Mononuclear cell (primary cell): ENCODE measurements at regions not wholly inside any gene's neighbourhood (a gene's known extent, or its start where the extent isn't known, plus 50 kb on each side); places are given as distances from the start of the nearest gene placed in this dataset.

Experiments used
- H3K27me3 ChIP-seq: 2 replicates; pipeline ENCODE4 v1.6.0; 2011; ENCODE audit warnings: low read length, control low read depth; ENCODE audit not compliant: insufficient read depth
- H3K4me1 ChIP-seq: 2 replicates; pipeline ENCODE4 v1.5.1; 2011; ENCODE audit warnings: mild to moderate bottlenecking, low read length, control low read depth; ENCODE audit not compliant: insufficient read depth
- H3K4me3 ChIP-seq: 2 replicates; pipeline ENCODE4 v1.5.1; 2011; ENCODE audit warnings: mild to moderate bottlenecking, low read length, moderate library complexity
- H3K9me3 ChIP-seq: 2 replicates; pipeline ENCODE4 v1.5.1; 2011; ENCODE audit warnings: low read depth, mild to moderate bottlenecking, control low read depth, low read length

GRCh38 chr3:187896646-187897045 lies 151.4 kb upstream of the BCL6 start:
- Histone ChIP-seq H3K9me3 (no peaks in the 10 kb centered on the region), H3K4me1 (no peaks in the 10 kb centered on the region), H3K4me3 (no peak overlapping the region), H3K27me3 (no peaks in the 10 kb centered on the region)

- Histone ChIP-seq H3K27me3 (no peaks in the 10 kb centered on the region), H3K9me3 (no peaks in the 10 kb centered on the region), H3K4me1 (no peaks in the 10 kb centered on the region), H3K4me3 (no peak overlapping the region)
Observed at GRCh38 chr3:187899246-187899645, 154.0 kb upstream of the BCL6 start.

- Histone ChIP-seq H3K9me3 (no peaks in the 10 kb centered on the region), H3K4me1 (no peaks in the 10 kb centered on the region), H3K4me3 (no peak overlapping the region), H3K27me3 (no peaks in the 10 kb centered on the region)
Observed at GRCh38 chr3:187900993-187901755, 155.9 kb upstream of the BCL6 start.

- Histone ChIP-seq H3K27me3 (no peaks in the 10 kb centered on the region), H3K4me1 (no peaks in the 10 kb centered on the region), H3K4me3 (no peak overlapping the region), H3K9me3 (no peaks in the 10 kb centered on the region)
Observed at GRCh38 chr3:187902041-187902471, 156.8 kb upstream of the BCL6 start.

GRCh38 chr3:187902936-187903335 lies 157.7 kb upstream of the BCL6 start:
- no peaks in the 10 kb centered on the region for H3K4me1 ChIP-seq
- H3K4me3 ChIP-seq, result no peak overlapping the region
- H3K9me3 ChIP-seq, result no peaks in the 10 kb centered on the region
- H3K27me3 ChIP-seq, result no peaks in the 10 kb centered on the region

- no peaks in the 10 kb centered on the region for H3K27me3 ChIP-seq
- H3K4me1 ChIP-seq, result no peaks in the 10 kb centered on the region
- H3K4me3 ChIP-seq, result no peak overlapping the region
- H3K9me3 ChIP-seq, result no peaks in the 10 kb centered on the region
Observed at GRCh38 chr3:187903697-187904096, 158.4 kb upstream of the BCL6 start.

GRCh38 chr3:187906416-187906815 lies 161.1 kb upstream of the BCL6 start:
- no peaks in the 10 kb centered on the region for H3K27me3 ChIP-seq
- H3K4me3 ChIP-seq, result no peak overlapping the region
- no peaks in the 10 kb centered on the region for H3K9me3 ChIP-seq
- no peaks in the 10 kb centered on the region for H3K4me1 ChIP-seq

- no peak overlapping the region for H3K4me3 ChIP-seq
- H3K27me3 ChIP-seq, result no peaks in the 10 kb centered on the region
- no peaks in the 10 kb centered on the region for H3K9me3 ChIP-seq
- H3K4me1 ChIP-seq, result no peaks in the 10 kb centered on the region
Observed at GRCh38 chr3:187906920-187907319, 161.7 kb upstream of the BCL6 start.

GRCh38 chr3:187909866-187910265 lies 164.6 kb upstream of the BCL6 start:
- Histone ChIP-seq H3K4me1 (peaks cover 9% of the 10 kb centered on the region), H3K9me3 (no peaks in the 10 kb centered on the region), H3K27me3 (no peaks in the 10 kb centered on the region), H3K4me3 (no peak overlapping the region)

- H3K27me3 ChIP-seq, result no peaks in the 10 kb centered on the region
- no peak overlapping the region for H3K4me3 ChIP-seq
- H3K9me3 ChIP-seq, result no peaks in the 10 kb centered on the region
- peaks cover 30% of the 10 kb centered on the region for H3K4me1 ChIP-seq
Observed at GRCh38 chr3:187912007-187912406, 166.7 kb upstream of the BCL6 start.

- H3K4me1 ChIP-seq, result peaks cover 45% of the 10 kb centered on the region
- H3K4me3 ChIP-seq, result no peak overlapping the region
- H3K9me3 ChIP-seq, result no peaks in the 10 kb centered on the region
- H3K27me3 ChIP-seq, result no peaks in the 10 kb centered on the region
Observed at GRCh38 chr3:187913617-187914033, 168.4 kb upstream of the BCL6 start.

GRCh38 chr3:187914231-187914630 lies 169.0 kb upstream of the BCL6 start:
- H3K9me3 ChIP-seq, result no peaks in the 10 kb centered on the region
- no peak overlapping the region for H3K4me3 ChIP-seq
- no peaks in the 10 kb centered on the region for H3K27me3 ChIP-seq
- peaks cover 51% of the 10 kb centered on the region for H3K4me1 ChIP-seq

- Histone ChIP-seq H3K9me3 (no peaks in the 10 kb centered on the region), H3K4me3 (no peak overlapping the region), H3K27me3 (no peaks in the 10 kb centered on the region), H3K4me1 (peaks cover 69% of the 10 kb centered on the region)
Observed at GRCh38 chr3:187916072-187916471, 170.8 kb upstream of the BCL6 start.

- no peak overlapping the region for H3K4me3 ChIP-seq
- no peaks in the 10 kb centered on the region for H3K27me3 ChIP-seq
Observed at GRCh38 chr3:187918081-187918644, 172.9 kb upstream of the BCL6 start.

GRCh38 chr3:187919048-187919447 lies 173.8 kb upstream of the BCL6 start:
- H3K9me3 ChIP-seq, result no peaks in the 10 kb centered on the region
- no peaks in the 10 kb centered on the region for H3K27me3 ChIP-seq
- H3K4me1 ChIP-seq, result peaks cover 71% of the 10 kb centered on the region
- no peak overlapping the region for H3K4me3 ChIP-seq

More at GRCh38 chr3:187918081-187918644, 172.9 kb upstream of the BCL6 start:
- no peaks in the 10 kb centered on the region for H3K9me3 ChIP-seq
- H3K4me1 ChIP-seq, result peaks cover 72% of the 10 kb centered on the region

- Histone ChIP-seq H3K4me3 (no peak overlapping the region), H3K4me1 (peaks cover 67% of the 10 kb centered on the region), H3K9me3 (peaks cover 1% of the 10 kb centered on the region), H3K27me3 (no peaks in the 10 kb centered on the region)
Observed at GRCh38 chr3:187919544-187919943, 174.3 kb upstream of the BCL6 start.
